ENCODE measurements at regions not wholly inside any gene's neighbourhood (a gene's known extent, or its start where the extent isn't known, plus 50 kb on each side); places are given as distances from the start of the nearest gene placed in this dataset.

- no peak overlapping the region for H3K4me3 ChIP-seq (ENCODE audit: low read length)
- no peak overlapping the region for H3K23ac ChIP-seq (ENCODE audit: low read length)
- no peak overlapping the region for H3K56ac ChIP-seq (ENCODE audit: low read length)
- no peak overlapping the region for H2AK5ac ChIP-seq (ENCODE audit: low read length)
- no peak overlapping the region for H4K8ac ChIP-seq (ENCODE audit: low read depth, low read length)
- no peak overlapping the region for H3K4me2 ChIP-seq (ENCODE audit: low read length)
- no peak overlapping the region for H3K18ac ChIP-seq (ENCODE audit: low read length)
- no peaks in the 10 kb centered on the region for H3K79me1 ChIP-seq (ENCODE audit: low read length)
- H2BK5ac ChIP-seq (ENCODE audit: low read length): no peak overlapping the region
- no peak overlapping the region for H4K5ac ChIP-seq (ENCODE audit: low read length)
- H3K9ac ChIP-seq (ENCODE audit: low read length): no peak overlapping the region
- no peaks in the 10 kb centered on the region for H3K4me1 ChIP-seq (ENCODE audit: control insufficient read depth, low read depth, low read length)
- DNase-seq: no peak
- H3K36me3 ChIP-seq (ENCODE audit: control insufficient read depth, insufficient read depth, low read length): no peaks in the 10 kb centered on the region
- no peaks in the 10 kb centered on the region for H3K79me2 ChIP-seq (ENCODE audit: control insufficient read depth, insufficient read depth, low read length)
- H2BK15ac ChIP-seq (replicated peaks; ENCODE audit: low read depth): no peak overlapping the region
- no peak overlapping the region for H2BK120ac ChIP-seq (ENCODE audit: low read depth, low read length)
- H3K27ac ChIP-seq (ENCODE audit: low read depth, low read length): no peak overlapping the region
- H3K27me3 ChIP-seq (ENCODE audit: insufficient read depth, low read length, poor library complexity): no peaks in the 10 kb centered on the region
- H3K4ac ChIP-seq (ENCODE audit: low read depth, low read length): no peak overlapping the region
Measured at GRCh38 chr9:6160579-6160978, 55.0 kb upstream of the IL33 start.

- Histone ChIP-seq H3K23ac (ENCODE audit: low read length) (no peak overlapping the region), H3K18ac (ENCODE audit: low read length) (no peak overlapping the region), H3K4me2 (ENCODE audit: low read length) (no peak overlapping the region), H3K27ac (ENCODE audit: low read depth, low read length) (no peak overlapping the region), H3K4ac (ENCODE audit: low read depth, low read length) (no peak overlapping the region), H2BK15ac (replicated peaks; ENCODE audit: low read depth) (no peak overlapping the region), H4K5ac (ENCODE audit: low read length) (no peak overlapping the region), H3K9ac (ENCODE audit: low read length) (no peak overlapping the region), H3K56ac (ENCODE audit: low read length) (no peak overlapping the region), H3K4me1 (ENCODE audit: control insufficient read depth, low read depth, low read length) (no peaks in the 10 kb centered on the region), H3K27me3 (ENCODE audit: insufficient read depth, low read length, poor library complexity) (no peaks in the 10 kb centered on the region), H3K79me2 (ENCODE audit: control insufficient read depth, insufficient read depth, low read length) (no peaks in the 10 kb centered on the region), H3K4me3 (ENCODE audit: low read length) (no peak overlapping the region), H2BK5ac (ENCODE audit: low read length) (no peak overlapping the region), H3K36me3 (ENCODE audit: control insufficient read depth, insufficient read depth, low read length) (no peaks in the 10 kb centered on the region), H3K79me1 (ENCODE audit: low read length) (no peaks in the 10 kb centered on the region), H2BK120ac (ENCODE audit: low read depth, low read length) (no peak overlapping the region), H2AK5ac (ENCODE audit: low read length) (no peak overlapping the region), H4K8ac (ENCODE audit: low read depth, low read length) (no peak overlapping the region)
- DNase-seq: no peak
- WGBS (ENCODE audit: extremely low coverage, insufficient coverage, low lambda C conversion rate): no CpG with 5 or more reads among the region's 2 CpGs
Measured at GRCh38 chr9:6153425-6153824, 62.2 kb upstream of the IL33 start.

GRCh38 chr9:6152788-6153187 is 62.8 kb upstream of the IL33 start:
- no peak overlapping the region for H3K27ac ChIP-seq (ENCODE audit: low read depth, low read length)
- WGBS (ENCODE audit: extremely low coverage, insufficient coverage, low lambda C conversion rate): no CpG with 5 or more reads among the region's 4 CpGs
- H2BK15ac ChIP-seq (replicated peaks; ENCODE audit: low read depth): no peak overlapping the region
- no peak overlapping the region for H3K4me2 ChIP-seq (ENCODE audit: low read length)
- H4K5ac ChIP-seq (ENCODE audit: low read length): no peak overlapping the region
- no peak for DNase-seq
- no peak overlapping the region for H3K4me3 ChIP-seq (ENCODE audit: low read length)
- no peak overlapping the region for H2BK5ac ChIP-seq (ENCODE audit: low read length)
- no peaks in the 10 kb centered on the region for H3K79me1 ChIP-seq (ENCODE audit: low read length)
- no peaks in the 10 kb centered on the region for H3K79me2 ChIP-seq (ENCODE audit: control insufficient read depth, insufficient read depth, low read length)
- H3K56ac ChIP-seq (ENCODE audit: low read length): no peak overlapping the region
- H4K8ac ChIP-seq (ENCODE audit: low read depth, low read length): no peak overlapping the region
- no peak overlapping the region for H3K4ac ChIP-seq (ENCODE audit: low read depth, low read length)
- H3K9ac ChIP-seq (ENCODE audit: low read length): no peak overlapping the region
- H2AK5ac ChIP-seq (ENCODE audit: low read length): no peak overlapping the region
- H3K23ac ChIP-seq (ENCODE audit: low read length): no peak overlapping the region
- no peaks in the 10 kb centered on the region for H3K4me1 ChIP-seq (ENCODE audit: control insufficient read depth, low read depth, low read length)
- H3K27me3 ChIP-seq (ENCODE audit: insufficient read depth, low read length, poor library complexity): no peaks in the 10 kb centered on the region
- no peak overlapping the region for H3K18ac ChIP-seq (ENCODE audit: low read length)
- no peaks in the 10 kb centered on the region for H3K36me3 ChIP-seq (ENCODE audit: control insufficient read depth, insufficient read depth, low read length)
- no peak overlapping the region for H2BK120ac ChIP-seq (ENCODE audit: low read depth, low read length)

GRCh38 chr9:6150483-6150882 is 65.1 kb upstream of the IL33 start:
- Histone ChIP-seq H3K36me3 (ENCODE audit: control insufficient read depth, insufficient read depth, low read length) (no peaks in the 10 kb centered on the region), H3K79me2 (ENCODE audit: control insufficient read depth, insufficient read depth, low read length) (no peaks in the 10 kb centered on the region), H3K4me2 (ENCODE audit: low read length) (no peak overlapping the region), H3K27me3 (ENCODE audit: insufficient read depth, low read length, poor library complexity) (no peaks in the 10 kb centered on the region), H3K23ac (ENCODE audit: low read length) (no peak overlapping the region), H3K18ac (ENCODE audit: low read length) (no peak overlapping the region), H4K5ac (ENCODE audit: low read length) (no peak overlapping the region), H2BK5ac (ENCODE audit: low read length) (no peak overlapping the region), H3K56ac (ENCODE audit: low read length) (no peak overlapping the region), H3K4me1 (ENCODE audit: control insufficient read depth, low read depth, low read length) (no peaks in the 10 kb centered on the region), H4K8ac (ENCODE audit: low read depth, low read length) (no peak overlapping the region), H3K4ac (ENCODE audit: low read depth, low read length) (no peak overlapping the region), H2BK15ac (replicated peaks; ENCODE audit: low read depth) (no peak overlapping the region), H3K27ac (ENCODE audit: low read depth, low read length) (no peak overlapping the region), H2BK120ac (ENCODE audit: low read depth, low read length) (no peak overlapping the region), H3K79me1 (ENCODE audit: low read length) (no peaks in the 10 kb centered on the region), H2AK5ac (ENCODE audit: low read length) (no peak overlapping the region), H3K9ac (ENCODE audit: low read length) (no peak overlapping the region), H3K4me3 (ENCODE audit: low read length) (no peak overlapping the region)
- no CpG with 5 or more reads among the region's 2 CpGs for WGBS (ENCODE audit: extremely low coverage, insufficient coverage, low lambda C conversion rate)
- DNase-seq: no peak

- no peak overlapping the region for H2AK5ac ChIP-seq (ENCODE audit: low read length)
- H3K36me3 ChIP-seq (ENCODE audit: control insufficient read depth, insufficient read depth, low read length): no peaks in the 10 kb centered on the region
- no peak overlapping the region for H3K27ac ChIP-seq (ENCODE audit: low read depth, low read length)
- no peak overlapping the region for H3K56ac ChIP-seq (ENCODE audit: low read length)
- no peak overlapping the region for H3K18ac ChIP-seq (ENCODE audit: low read length)
- H3K23ac ChIP-seq (ENCODE audit: low read length): no peak overlapping the region
- no peak overlapping the region for H3K9ac ChIP-seq (ENCODE audit: low read length)
- no peak overlapping the region for H2BK120ac ChIP-seq (ENCODE audit: low read depth, low read length)
- DNase-seq: no peak
- no CpG with 5 or more reads among the region's 9 CpGs for WGBS (ENCODE audit: extremely low coverage, insufficient coverage, low lambda C conversion rate)
- no peaks in the 10 kb centered on the region for H3K27me3 ChIP-seq (ENCODE audit: insufficient read depth, low read length, poor library complexity)
- H4K8ac ChIP-seq (ENCODE audit: low read depth, low read length): no peak overlapping the region
- H3K4ac ChIP-seq (ENCODE audit: low read depth, low read length): no peak overlapping the region
- H2BK5ac ChIP-seq (ENCODE audit: low read length): no peak overlapping the region
- H3K4me1 ChIP-seq (ENCODE audit: control insufficient read depth, low read depth, low read length): no peaks in the 10 kb centered on the region
- no peak overlapping the region for H2BK15ac ChIP-seq (replicated peaks; ENCODE audit: low read depth)
- no peak overlapping the region for H4K5ac ChIP-seq (ENCODE audit: low read length)
- H3K79me2 ChIP-seq (ENCODE audit: control insufficient read depth, insufficient read depth, low read length): no peaks in the 10 kb centered on the region
- no peaks in the 10 kb centered on the region for H3K79me1 ChIP-seq (ENCODE audit: low read length)
- no peak overlapping the region for H3K4me3 ChIP-seq (ENCODE audit: low read length)
- no peak overlapping the region for H3K4me2 ChIP-seq (ENCODE audit: low read length)
Measured at GRCh38 chr9:6149315-6149714, 66.3 kb upstream of the IL33 start.

- no peak overlapping the region for H3K9ac ChIP-seq (ENCODE audit: low read length)
- no peak overlapping the region for H4K8ac ChIP-seq (ENCODE audit: low read depth, low read length)
- no peak overlapping the region for H2AK5ac ChIP-seq (ENCODE audit: low read length)
- no peak overlapping the region for H3K4me3 ChIP-seq (ENCODE audit: low read length)
- no peak overlapping the region for H3K18ac ChIP-seq (ENCODE audit: low read length)
- no peak overlapping the region for H3K56ac ChIP-seq (ENCODE audit: low read length)
- no peak overlapping the region for H2BK120ac ChIP-seq (ENCODE audit: low read depth, low read length)
- H3K27me3 ChIP-seq (ENCODE audit: insufficient read depth, low read length, poor library complexity): no peaks in the 10 kb centered on the region
- H3K36me3 ChIP-seq (ENCODE audit: control insufficient read depth, insufficient read depth, low read length): no peaks in the 10 kb centered on the region
- no peak overlapping the region for H3K4me2 ChIP-seq (ENCODE audit: low read length)
- no peak overlapping the region for H2BK5ac ChIP-seq (ENCODE audit: low read length)
- no peaks in the 10 kb centered on the region for H3K79me2 ChIP-seq (ENCODE audit: control insufficient read depth, insufficient read depth, low read length)
- no peaks in the 10 kb centered on the region for H3K4me1 ChIP-seq (ENCODE audit: control insufficient read depth, low read depth, low read length)
- H2BK15ac ChIP-seq (replicated peaks; ENCODE audit: low read depth): no peak overlapping the region
- no peak overlapping the region for H3K27ac ChIP-seq (ENCODE audit: low read depth, low read length)
- H4K5ac ChIP-seq (ENCODE audit: low read length): no peak overlapping the region
- DNase-seq: no peak
- WGBS (ENCODE audit: extremely low coverage, insufficient coverage, low lambda C conversion rate): no CpG with 5 or more reads among the region's 4 CpGs
- no peak overlapping the region for H3K4ac ChIP-seq (ENCODE audit: low read depth, low read length)
- H3K23ac ChIP-seq (ENCODE audit: low read length): no peak overlapping the region
- no peaks in the 10 kb centered on the region for H3K79me1 ChIP-seq (ENCODE audit: low read length)
Measured at GRCh38 chr9:6147846-6148245, 67.8 kb upstream of the IL33 start.

Data from mesendoderm (in vitro differentiated cells).